Esophagus mucosa (tissue), 1 donor: ENCODE measurements at regions not wholly inside any gene's neighbourhood (a gene's known extent, or its start where the extent isn't known, plus 50 kb on each side); places are given as distances from the start of the nearest gene placed in this dataset.

Experiments used
- ATAC-seq: fragments of 200-7000 bp; cut with Tn5 transposase; one replicate; pipeline ENCODE4 v1.9.1; 2020
- donor health status: DM: yes; HTN: yes; CAD: no.

DNA sequence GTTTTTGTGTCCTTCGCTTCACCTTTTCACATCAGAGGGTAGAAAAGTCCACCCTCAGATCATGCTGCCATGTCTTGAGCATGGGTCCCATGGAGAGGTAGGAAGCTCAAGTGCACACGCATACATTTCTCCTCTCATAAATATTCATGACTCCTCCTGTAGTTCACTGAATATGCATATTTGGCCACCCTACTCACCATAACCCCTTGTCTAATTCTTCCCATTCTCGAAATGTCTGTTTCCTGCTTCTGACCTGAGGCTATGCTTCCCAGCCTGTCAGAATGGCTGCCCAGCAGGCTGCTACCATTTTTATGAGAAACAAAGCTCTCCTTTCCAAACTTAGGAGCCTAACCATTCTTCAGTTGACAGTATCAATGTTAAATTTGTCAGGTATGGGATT is 86.5 kb downstream of the ADRA2C start:
- no peak for ATAC-seq

DNA sequence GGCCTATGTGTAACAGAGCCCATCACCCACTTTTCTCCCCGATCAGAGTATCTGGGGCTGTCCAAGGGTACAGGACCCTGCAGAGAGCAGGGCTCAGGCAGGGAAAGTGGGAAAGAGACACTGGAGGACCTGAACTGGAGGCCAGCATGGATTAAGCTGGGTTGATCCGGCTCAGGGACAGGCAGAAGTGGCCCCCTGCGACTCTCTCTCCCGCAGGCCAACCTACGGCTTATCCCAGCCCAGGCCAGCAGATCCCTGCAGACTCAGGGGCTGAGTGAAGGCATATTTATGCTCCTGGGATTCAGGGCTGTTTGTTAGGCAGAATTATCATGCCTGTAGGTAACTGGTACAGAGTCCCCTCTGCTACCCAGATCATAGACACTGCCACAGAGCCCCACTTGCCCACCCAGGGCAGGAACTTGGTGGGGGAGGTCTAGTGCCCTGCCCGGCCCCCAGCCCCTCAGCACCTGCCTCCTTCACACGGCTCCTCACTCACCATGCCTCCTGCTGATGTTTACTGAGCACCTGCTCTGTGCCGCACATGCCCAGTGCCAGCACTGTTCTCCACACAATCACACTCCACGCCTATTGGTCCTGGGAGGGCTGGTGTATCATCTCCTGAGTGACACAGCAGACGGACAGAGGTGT is 87.3 kb downstream of the ADRA2C start:
- no peak for ATAC-seq

DNA sequence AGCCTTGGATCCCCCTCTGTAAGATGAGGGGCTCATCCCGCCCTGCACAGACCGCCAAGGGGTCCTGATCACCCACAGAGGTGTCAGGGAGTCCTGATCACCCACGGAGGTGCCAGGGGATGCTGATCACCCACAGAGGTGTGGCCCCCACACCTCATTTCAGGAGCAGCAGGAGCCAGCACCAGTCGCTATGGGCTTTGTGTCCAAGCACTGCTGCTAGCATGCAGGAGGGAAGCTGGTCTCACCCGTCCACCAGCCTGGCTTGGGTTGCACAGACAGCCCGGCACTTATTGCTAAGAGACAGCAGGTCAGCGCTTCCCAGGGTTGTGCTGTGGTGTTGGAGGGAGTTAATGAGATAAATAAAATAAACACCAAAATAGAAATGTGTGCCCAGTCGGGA is 88.5 kb downstream of the ADRA2C start:
- ATAC-seq = no peak

DNA sequence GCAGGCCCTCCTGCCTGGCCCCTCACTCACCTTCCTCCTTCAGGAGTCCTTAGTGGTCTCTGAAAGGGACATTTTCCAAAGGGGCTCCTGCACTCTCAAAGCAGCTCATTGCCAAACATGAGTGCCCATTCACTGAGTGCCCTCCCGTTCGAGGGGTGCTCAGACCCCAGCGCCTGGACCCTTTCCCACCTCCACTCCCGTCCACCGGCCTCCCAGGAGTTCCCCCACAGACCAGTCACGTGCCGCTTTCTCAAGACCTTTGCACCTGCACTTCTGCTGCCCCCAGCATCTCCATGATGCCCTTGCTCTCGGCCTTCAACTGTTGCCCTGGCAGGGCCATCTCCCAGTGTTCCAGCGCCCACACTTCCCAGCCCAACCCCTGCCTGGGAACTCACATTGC is 89.5 kb downstream of the ADRA2C start:
- ATAC-seq = no peak

DNA sequence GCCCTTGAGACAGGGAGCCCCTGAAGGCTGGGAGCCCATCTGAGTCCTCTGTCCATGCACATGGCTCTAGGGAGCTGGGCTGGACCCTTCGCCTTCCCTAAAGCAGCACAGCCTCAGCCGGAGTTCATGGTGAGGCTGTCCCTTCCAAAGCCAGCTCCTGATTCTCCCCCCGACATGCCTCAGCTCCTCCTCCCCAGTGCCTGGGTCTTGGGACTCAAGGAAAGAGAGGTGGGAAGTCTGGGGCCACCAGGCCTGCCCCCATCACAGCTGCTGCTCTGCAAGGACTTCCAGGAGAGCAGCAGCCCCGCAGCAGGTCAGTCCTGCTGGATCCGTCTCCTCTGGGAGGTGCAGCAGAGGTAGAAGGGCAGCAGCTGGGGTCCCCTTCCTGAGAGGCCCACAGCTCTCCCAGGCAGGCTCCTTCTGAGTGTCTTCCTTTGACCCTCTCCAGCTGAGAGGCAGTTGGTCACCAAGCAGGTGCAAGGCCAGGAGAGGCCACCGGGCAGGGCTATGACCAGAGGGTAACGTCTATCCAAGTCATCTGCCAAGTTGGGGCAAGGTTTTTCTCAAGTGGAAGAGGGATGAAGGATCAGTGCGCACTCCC is 90.5 kb downstream of the ADRA2C start:
- no peak for ATAC-seq

- ATAC-seq = no peak
Measured at GRCh38 chr4:3857269-3857926, 91.2 kb downstream of the ADRA2C start.

DNA sequence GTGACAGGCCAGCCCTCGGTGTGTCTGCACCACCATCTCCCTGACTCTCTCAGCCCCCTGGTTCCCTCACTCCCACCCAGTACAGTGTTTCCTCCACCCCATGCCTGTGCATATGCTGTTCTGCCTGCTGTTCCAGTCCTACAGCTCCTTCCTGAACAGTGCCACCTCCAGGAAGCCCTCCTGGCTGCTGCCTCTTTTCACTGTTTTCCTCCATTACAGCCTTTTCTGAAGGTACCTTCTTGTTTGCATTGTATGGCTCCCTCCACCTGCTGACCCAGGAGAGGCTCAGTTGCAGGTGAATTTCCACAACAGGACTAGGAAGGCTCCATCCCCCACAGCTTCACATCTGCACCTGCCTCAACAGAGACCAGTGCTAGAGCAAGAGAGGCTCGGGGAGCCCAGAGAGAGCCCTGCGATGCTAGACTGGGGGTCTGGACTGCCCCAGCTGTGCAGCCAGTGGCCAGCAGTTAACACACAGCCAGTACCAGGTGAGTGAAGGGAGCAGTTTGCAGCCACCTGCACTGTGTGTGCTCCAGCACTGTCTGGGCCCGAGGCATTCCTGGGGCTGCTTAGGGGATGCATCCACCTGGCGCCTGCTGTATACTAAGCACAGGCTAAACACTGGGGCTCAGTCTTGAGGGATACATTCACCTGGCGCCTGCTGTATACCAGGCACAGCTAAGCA is 92.0 kb downstream of the ADRA2C start:
- no peak for ATAC-seq

- ATAC-seq = no peak
Measured at GRCh38 chr4:3858765-3859388, 92.7 kb downstream of the ADRA2C start.

DNA sequence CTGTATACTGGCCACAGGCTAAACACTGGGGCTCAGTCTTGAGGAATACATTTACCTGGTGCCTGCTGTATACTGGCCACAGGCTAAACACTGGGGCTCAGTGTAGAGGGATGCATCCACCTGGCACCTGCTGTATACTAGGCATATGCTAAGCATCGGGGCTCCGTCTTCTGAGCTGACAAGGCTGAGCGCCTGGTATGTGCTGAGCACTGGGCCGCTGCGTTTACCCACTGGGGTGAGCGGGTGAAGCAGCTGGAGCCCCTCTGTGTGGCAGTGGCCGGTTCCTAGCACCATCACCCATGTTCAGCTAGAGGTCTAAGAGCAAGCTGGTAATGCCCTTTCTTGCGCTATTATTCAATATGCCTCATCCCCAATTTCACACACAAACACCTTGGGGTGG is 93.4 kb downstream of the ADRA2C start:
- no peak for ATAC-seq

DNA sequence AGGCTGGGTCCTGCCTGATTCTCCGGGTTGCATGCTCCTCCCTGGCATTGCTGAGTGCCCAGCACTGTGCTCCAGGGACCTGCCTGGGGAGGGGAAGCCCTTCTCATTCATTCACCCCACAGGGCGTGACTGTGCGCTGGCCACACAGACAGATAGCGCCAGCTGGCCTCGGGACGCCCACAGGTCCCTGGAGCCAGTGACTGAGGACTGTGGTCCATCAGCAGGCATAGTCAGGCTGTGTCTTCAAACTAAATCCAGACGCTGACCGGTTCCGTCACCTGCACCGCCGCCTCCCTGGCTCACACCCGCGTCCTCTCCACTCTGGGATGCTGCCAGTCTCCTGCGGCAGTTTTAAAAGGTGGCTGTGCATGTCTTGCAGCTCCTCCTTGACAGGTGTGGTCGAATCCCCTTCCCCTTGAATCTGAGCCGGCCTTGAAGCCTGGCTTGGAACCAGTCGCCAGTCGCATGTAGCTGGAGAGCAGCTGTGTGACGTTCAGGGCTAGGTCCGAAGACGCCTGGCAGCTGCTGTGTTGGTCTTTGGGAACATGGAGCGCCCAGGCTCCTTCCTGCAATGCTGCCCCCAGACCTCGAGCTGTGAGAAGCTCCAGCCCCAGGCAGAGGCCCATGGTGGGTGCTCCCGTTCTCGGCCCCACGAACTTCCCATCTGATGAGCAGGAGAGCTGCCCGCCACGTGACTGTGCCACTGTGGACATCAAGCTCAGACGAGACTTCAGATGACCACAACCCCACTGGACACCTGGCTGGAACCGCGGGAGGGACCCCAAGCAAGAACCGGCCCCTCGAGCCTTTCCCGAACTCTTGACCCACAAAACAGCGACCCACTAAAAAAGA is 94.1 kb downstream of the ADRA2C start:
- ATAC-seq = no peak

DNA sequence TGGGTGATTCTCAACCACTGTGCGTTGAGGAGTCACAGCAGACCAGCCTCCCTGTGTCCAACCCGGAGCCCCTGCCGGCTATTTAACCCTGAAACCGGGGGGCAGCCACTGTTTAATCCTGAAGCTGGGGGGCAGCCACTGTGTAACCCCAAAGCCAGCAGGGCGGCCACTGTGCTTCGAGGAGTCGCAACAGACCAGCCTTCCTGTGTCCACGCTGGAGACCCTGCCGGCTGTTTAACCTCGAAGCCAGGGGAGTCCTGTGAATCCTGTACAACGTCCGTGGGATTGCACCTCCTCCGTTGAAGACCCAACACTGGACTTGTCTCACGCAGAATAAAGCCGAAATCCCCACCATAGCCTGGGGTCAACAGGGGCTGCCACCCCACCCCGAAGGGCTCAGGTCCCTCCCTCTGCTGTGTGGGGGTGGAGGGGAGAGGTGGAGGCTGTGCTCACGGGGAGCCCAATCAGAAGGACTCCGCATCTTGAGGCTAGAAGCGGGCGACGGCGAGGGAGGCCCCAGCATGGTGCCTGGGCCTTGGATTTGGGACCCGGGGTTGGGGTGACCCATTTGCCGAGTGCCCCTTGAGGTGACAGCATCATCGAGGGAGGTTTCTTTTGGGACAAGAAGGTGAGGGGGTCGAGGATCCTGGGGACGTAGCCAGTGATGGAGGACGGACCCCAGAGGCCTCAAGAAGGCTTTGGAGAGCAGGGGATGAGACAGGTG is 94.9 kb downstream of the ADRA2C start:
- ATAC-seq = no peak

DNA sequence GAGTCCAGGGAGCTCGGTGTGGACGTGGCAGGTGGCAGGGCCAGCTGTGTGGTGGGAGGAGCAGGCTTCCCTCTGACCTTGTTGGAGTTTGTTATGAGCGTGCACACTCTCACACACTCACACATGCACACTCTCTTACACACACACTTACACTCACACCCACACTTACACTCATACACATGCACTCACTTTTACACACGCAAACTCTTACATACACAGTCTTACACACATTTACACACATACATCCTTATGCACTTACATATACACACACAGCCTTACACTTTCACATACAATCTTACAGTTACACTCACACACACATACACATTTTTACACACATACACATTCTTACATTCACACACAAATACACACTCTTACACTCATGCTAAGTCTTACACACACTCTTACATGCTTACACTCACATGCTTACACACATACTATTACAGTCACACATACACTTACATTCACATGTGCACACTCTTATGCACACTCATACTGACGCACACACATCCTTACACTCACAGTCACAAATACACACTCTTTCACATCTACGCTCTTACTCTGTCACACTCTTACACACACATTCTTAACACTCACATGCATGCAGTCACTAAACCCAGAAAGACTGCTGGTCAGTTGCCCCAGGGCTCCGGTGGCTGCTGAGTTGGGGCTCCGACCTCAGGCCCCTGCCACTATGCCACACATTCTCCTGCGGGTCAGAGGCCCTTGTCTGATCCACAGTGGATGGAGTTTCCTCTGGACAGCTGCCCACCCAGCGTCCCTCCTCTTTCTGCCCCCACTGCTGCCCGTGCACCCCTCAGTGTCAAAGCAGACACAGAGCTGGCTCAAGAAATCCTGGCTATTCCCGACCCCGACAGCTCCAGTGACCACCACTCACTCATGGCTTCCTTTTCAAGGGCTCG is 95.8 kb downstream of the ADRA2C start:
- no peak for ATAC-seq

DNA sequence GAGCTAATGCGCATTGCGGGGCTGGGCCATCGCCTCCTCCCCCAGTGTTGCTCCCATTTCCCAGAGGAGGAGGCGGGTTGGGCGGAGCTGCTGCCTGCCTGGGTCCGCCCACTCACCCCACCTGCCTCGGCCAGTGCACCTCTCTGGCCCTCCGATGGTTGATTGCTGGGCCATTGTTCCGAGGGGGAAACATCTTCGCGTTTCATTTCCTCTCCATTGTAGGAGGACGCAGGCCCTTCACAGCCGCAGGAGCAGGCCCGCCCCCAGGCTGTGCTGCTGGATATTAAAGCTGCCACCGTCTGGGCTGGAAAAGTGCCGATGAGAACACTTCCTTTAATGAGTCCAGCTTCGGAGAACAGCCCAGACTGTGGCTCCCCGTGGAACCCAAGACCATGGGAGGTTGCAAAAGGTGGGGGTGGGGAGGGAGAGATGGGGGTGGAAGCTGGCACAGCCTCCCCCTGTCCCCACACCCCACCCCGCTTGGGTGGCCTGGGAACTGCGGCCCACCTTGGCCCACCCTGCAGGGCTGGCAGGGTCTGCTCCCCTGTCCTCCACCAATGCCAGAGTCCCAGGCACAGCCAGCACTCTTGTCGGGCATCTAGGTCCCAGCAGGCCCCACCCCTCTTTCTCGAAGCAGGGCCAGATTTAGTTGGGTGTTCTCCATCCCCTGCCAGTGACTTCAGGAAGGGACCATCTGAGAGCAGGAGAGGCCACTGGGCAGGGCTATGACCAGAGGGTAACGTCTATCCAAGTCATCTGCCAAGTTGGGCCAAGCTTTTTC is 96.6 kb downstream of the ADRA2C start:
- ATAC-seq = no peak

GRCh38 chr4:3863841-3864741 is 97.9 kb downstream of the ADRA2C start:
- ATAC-seq = no peak

- no peak for ATAC-seq
Measured at GRCh38 chr4:3864742-3865721, 98.8 kb downstream of the ADRA2C start.

- no peak for ATAC-seq
Measured at GRCh38 chr4:3865986-3866812, 100.0 kb downstream of the ADRA2C start.
